CD4-positive, alpha-beta T cell treated with Interleukin-17A for 1 hour (primary cell): ENCODE measurements at regions not wholly inside any gene's neighbourhood (a gene's known extent, or its start where the extent isn't known, plus 50 kb on each side); places are given as distances from the start of the nearest gene placed in this dataset.
A peak's percentile ranks its signal among the peaks of the same experiment; 100 is the strongest.

Experiments
- DNase-seq: peaks from one replicate; pipeline ENCODE4 v3.0.0-alpha.2; 2020

DNA sequence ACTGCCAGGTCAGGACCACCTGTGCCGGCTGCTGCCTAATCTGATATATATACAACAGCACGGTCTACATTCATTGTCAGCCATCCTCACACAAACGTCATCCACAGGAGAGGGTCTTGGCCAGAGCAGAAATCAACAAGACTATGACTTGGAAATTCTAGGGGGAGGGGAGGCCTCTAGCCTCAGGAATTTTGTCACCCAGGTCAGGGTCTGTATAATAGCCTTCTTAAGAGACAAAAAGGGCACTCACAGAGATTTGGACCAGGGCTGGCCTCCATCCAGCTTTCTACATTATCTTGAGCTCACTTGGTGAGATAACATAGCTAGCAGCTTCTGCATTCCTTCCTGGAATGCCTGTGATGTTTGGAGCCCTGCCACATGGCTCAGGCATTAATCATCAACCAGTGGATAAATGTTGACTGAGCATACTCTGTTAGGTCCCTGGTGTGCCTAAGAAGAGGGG lies 50.4 kb upstream of the CTIF start:
- DNase-seq = no peak

GRCh38 chr18:48486754-48487153 lies 52.1 kb upstream of the CTIF start:
- no peak for DNase-seq

DNA sequence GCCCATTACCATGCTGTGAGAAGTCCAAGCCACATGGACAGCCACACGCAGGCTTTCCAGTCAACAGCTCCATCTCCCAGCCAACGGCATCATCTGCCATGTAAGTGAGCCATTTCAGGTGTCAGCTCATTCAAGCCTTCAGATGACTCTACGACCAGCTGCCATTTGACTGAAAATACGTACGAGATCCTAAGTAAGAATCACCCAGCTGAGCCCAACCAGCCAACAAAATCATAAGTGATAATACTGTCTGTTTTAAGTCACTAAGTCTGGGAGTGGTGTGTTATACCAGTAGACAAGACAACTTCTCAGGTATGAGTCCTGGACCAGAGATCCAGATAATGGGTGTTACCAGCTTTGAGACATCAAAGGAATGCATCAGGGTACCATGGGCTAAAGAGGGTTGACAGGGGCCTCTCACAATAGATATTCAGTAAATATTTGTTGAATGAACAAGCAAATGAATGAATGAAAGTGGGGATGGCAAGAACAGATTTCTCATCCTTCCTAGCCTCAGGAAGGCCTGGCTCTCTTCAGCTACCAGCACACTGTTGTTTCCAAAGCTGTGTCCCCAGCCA lies 52.9 kb upstream of the CTIF start:
- no peak for DNase-seq

DNA sequence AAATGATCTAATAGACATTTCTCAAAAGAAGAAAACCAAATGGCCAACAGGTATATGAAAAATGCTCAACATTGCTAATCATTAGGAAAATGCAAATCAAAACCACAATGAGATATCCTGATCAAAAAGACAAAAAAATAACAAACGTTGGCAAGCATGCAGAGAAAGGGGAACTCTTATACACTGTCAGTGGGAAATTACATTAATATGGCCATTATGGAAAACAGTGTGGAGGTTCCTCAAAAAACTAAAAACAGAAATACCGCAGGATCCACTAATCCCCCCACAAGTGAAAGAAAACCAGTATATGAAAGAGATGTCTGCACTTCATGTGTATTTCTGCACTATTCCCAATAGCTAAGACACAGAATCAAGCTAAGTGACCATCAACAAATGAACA lies 57.7 kb upstream of the CTIF start:
- DNase-seq = no peak

- no peak for DNase-seq
These were observed 59.3 kb upstream of the CTIF start for GRCh38 chr18:48479531-48479930.

GRCh38 chr18:48477348-48477747 lies 61.5 kb upstream of the CTIF start:
- DNase-seq = no peak

DNA sequence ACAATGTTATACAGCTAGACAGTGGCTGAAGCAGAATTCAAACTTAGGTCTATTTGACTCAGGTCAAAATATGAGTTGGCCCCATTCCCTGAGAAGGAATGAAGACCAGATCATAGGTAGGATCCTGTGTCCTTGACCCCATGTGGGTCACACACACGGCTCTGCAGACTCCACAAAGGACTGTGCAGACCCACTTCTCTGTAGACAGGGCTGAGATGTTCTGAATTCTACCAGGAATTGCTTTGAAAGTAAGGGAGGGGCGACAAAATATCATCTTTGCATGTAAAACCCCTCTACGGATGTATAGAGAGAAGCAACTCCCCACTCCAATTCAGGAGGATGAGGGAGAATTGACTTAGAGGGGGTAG lies 62.3 kb upstream of the CTIF start:
- no peak for DNase-seq

GRCh38 chr18:48475635-48476549 lies 62.9 kb upstream of the CTIF start:
- DNase-seq = peak; percentile 56

DNA sequence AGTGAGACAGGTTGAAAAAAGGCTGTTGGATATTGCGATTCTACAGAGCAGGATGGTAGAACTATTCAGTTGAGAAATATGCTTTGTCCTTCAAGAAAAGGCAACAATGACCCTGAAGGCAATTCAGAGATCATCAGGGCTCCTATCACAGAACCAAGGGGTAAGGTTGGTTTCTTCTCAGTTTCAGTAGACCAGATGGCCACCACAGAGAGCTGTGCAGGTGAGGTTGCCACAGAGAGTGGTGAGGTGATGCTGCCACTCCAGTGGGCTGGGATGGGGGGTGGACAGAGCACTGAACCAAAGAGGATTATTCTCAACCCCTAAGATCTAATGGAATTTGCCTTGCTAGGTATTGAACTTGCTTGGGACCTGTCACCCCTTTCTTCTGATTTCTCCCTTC lies 64.6 kb upstream of the ZBTB7C start:
- no peak for DNase-seq

DNA sequence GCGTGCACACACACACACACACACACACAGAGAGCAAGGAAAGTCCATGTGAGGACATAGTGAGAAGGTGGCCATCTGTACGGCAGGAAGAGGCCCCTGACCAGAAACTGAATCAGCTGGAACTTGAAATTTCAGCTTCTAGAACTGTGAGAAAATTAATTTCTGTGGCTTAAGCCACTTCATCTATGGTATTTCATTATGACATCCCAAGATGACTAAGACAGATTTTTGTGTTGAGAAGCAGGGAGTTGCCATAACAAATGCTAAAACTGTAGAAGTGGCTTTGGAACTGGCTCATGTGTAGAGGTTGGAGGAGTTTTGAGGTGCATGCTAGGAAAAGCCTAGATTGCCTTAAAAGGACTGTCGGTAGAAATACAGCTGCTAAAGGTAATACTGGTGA lies 63.4 kb upstream of the ZBTB7C start:
- no peak for DNase-seq

DNA sequence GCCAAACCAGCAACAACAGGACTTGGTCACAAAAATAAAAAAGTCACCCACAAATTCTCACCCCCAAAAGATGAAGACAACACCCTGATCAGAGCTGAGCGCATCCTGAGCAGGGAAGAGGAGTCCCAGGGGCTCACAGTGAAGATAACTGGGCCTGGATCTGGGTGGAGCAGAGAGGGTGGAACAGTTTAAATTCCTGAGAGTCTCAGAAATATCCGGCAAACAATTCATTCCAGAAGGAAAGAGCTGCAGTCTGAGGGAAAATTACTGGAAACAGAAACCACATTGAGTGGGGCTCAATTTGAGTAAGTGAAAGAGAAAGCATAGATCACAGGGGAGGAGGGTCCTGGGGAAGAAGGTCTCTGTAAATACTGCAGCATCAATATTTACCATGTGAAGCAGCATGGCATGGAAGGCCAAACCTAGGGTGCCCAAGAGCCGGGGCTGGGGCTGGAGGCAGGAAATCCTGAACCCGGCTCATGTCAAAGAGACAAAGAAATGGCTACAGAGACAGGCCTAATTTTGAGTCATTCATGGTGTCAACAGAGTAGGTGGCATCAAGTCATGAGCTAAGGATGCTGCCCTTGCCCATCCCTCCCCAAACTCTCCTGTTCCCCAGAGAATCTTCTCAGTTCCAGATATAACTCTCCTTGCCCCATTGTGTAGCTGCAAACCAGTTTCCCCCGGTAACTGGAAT lies 61.4 kb upstream of the ZBTB7C start:
- DNase-seq = no peak

- DNase-seq = no peak
These were observed 59.0 kb upstream of the ZBTB7C start for GRCh38 chr18:48468151-48468550.

DNA sequence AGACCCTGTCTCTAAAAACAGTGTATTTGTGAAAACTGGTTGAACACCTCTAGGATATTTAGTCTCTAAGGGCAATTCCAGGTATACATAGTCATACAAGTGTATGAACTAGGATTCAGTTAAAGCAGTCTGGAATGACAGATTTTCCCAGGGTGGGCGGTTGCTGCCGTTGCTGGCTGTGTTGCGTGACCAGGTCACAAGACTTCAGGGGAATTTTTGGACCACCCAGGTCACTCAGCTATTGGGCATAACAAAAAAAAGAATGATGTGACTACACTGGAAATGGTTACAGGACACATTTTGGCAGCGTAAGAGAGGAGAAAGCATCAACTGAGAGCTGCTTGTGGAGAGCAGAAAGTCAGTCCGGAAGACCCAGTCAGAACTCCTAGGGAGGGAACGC lies 58.0 kb upstream of the ZBTB7C start:
- DNase-seq = no peak

GRCh38 chr18:48462510-48462909 lies 53.3 kb upstream of the ZBTB7C start:
- no peak for DNase-seq

DNA sequence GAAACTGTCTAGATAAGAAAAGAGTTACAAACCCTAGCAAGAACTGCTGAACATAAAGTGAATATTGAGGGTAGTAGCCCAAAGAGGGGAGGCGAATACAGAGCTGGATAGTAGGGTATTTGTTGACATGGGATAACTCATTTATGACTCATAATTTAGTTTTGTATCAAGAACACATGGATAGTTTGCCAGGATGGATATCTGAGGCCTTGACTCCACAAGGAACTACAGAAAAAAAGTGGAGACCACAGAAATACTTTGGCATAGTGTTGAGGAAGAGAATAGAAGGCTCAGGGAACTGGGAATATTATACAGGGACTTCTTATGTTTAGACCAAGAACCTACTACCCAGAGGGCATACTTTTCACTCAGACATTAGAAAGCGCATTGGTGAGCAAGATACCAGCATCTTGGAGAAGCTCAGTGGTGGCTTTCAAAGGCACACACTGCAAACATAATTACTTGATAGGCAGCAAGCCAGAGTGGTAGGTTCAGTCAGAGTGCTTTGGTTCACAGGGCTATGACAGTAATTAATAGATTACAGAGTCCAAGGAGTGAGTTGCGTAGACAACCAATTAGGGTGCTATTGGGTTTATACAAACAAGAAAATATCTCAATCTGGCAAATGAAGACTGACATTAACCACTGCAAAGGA lies 51.9 kb upstream of the ZBTB7C start:
- no peak for DNase-seq

DNA sequence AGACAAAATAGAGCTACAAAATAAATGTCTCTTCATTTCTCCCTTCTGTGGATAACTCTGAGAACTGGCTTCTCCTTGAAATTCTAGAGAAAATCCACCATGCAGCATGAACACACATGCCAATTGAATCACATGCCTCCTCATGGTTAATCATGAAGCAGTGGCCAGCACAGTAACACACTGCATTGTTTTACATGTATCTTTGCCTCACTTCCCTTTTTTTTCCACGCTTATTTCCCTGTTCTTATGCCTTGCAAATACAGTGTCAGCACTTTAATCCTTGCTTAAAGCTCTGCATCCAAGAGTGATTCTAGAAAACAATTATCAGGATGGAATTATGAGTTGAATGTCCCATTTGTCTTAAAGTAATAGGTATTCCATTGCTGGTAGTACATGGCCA lies 50.3 kb upstream of the ZBTB7C start:
- DNase-seq = no peak

DNA sequence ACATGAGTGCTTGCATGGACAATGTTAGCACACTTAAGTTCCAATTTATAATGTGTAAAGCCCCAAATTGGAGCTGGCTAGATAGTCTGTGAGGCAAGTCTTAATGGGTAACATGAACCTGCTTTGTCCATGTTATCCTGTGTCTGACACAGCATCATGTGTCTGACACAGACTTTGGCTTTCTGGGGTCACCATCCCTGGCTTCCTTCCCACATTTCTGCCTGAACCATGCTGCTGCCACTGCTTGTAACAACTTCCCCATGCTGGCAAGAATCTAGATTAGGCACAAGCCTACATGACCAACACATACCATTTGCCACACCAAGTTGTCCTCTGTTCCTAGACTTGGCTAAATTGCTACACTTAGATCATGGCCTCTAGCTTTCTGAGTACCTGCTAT lies 49.8 kb upstream of the ZBTB7C start:
- DNase-seq = no peak
